SK-N-SH (cell line): ENCODE measurements at regions not wholly inside any gene's neighbourhood (a gene's known extent, or its start where the extent isn't known, plus 50 kb on each side); places are given as distances from the start of the nearest gene placed in this dataset.

Experiments used
- CTCF ChIA-PET: fragments of 300-600, 350-600 bp; formaldehyde crosslinking; extraction: SDS; loops from one replicate; lab custom pipeline; 2021; lab: Yijun Ruan, JAX
- POLR2A ChIA-PET: fragments of 350-600 bp; sonication (Branson Sonifier 250); formaldehyde crosslinking; extraction: SDS; loops from one replicate; lab custom pipeline; 2020; ENCODE audit warnings: antibody characterized with exemption, inconsistent platforms; lab: Yijun Ruan, JAX
- DNase-seq: peaks from one replicate; pipeline ENCODE4 v3.0.0; 2012
- H2AFZ ChIP-seq: fragments of 200-600 bp; sonication (generic); 2 replicates; pipeline ENCODE4 v1.8.1; 2016; ENCODE audit warnings: antibody characterized with exemption, mild to moderate bottlenecking, low read depth
- H3F3A ChIP-seq: fragments of 200-600 bp; sonication (generic); replicated peaks from 2 replicates; pipeline ENCODE3; 2016; ENCODE audit warnings: antibody characterized with exemption, mild to moderate bottlenecking; ENCODE audit not compliant: insufficient read depth
- H3K27ac ChIP-seq, 2 experiments: fragments of 200-500 bp in 1 of 2; fragments of 200-600 bp in 1 of 2; sonication (Bioruptor generic) in 1 of 2; sonication (generic), shearing (Covaris generic) in 1 of 2; 2 replicates each; pipeline versions ENCODE4 v1.5.1 to v1.6.1; 2014 to 2016; ENCODE audit warnings: low read depth in 2 of 2, inconsistent platforms in 1 of 2, low read length in 1 of 2, mild to moderate bottlenecking in 1 of 2, mixed read lengths in 1 of 2
- H3K27me3 ChIP-seq: fragments of 200-600 bp; sonication (generic), shearing (Covaris generic); 2 replicates; pipeline ENCODE4 v1.6.1; 2016; ENCODE audit warnings: mixed run types; ENCODE audit not compliant: insufficient read depth
- H3K36me3 ChIP-seq, 2 experiments: fragments of 200-500 bp in 1 of 2; fragments of 200-600 bp in 1 of 2; sonication (Bioruptor generic) in 1 of 2; sonication (generic) in 1 of 2; replicated peaks in 1 of 2; 2 replicates each; pipeline versions ENCODE3 to v1.5.1; 2014 to 2016; ENCODE audit warnings: low read length in 1 of 2, mild to moderate bottlenecking in 1 of 2; ENCODE audit not compliant: insufficient read depth in 2 of 2, control insufficient read depth in 1 of 2
- H3K4me1 ChIP-seq, 2 experiments: fragments of 200-500 bp in 1 of 2; fragments of 200-600 bp in 1 of 2; sonication (Bioruptor generic) in 1 of 2; sonication (generic), shearing (Covaris generic) in 1 of 2; 2 replicates each; pipeline versions ENCODE4 v1.5.1 to v1.6.1; 2014 to 2016; ENCODE audit warnings: low read depth in 1 of 2, low read length in 1 of 2, mixed run types in 1 of 2; ENCODE audit not compliant: insufficient read depth in 2 of 2, control insufficient read depth in 1 of 2
- H3K4me2 ChIP-seq: fragments of 200-600 bp; sonication (generic), shearing (Covaris generic); 2 replicates; pipeline ENCODE4 v1.6.1; 2017; ENCODE audit warnings: mixed run types
- H3K4me3 ChIP-seq, 2 experiments: fragments of 200-500 bp in 1 of 2; fragments of 200-600 bp in 1 of 2; sonication (Bioruptor generic) in 1 of 2; sonication (generic), shearing (Covaris generic) in 1 of 2; 2 replicates each; pipeline versions ENCODE4 v1.5.1 to v1.8.1; 2014 to 2016; ENCODE audit warnings: low read depth in 2 of 2, inconsistent platforms in 1 of 2, low read length in 1 of 2, mild to moderate bottlenecking in 1 of 2, mixed read lengths in 1 of 2, moderate library complexity in 1 of 2
- H3K79me2 ChIP-seq: fragments of 200-600 bp; sonication (generic); 2 replicates; pipeline ENCODE4 v1.8.1; 2017; ENCODE audit warnings: mild to moderate bottlenecking; ENCODE audit not compliant: insufficient read depth
- H3K9ac ChIP-seq: fragments of 200-600 bp; sonication (generic); 2 replicates; pipeline ENCODE4 v1.6.1; 2017; ENCODE audit warnings: mixed run types
- H3K9me2 ChIP-seq: fragments of 200-600 bp; sonication (generic); 2 replicates; pipeline ENCODE4 v1.6.1; 2017; ENCODE audit warnings: mixed run types
- H3K9me3 ChIP-seq: fragments of 200-600 bp; sonication (generic); 2 replicates; pipeline ENCODE4 v1.6.1; 2017; ENCODE audit warnings: mixed run types, mild to moderate bottlenecking, moderate library complexity
- H4K20me1 ChIP-seq: fragments of 200-600 bp; sonication (generic); 2 replicates; pipeline ENCODE4 v1.6.1; 2017; ENCODE audit warnings: mild to moderate bottlenecking, mixed run types; ENCODE audit not compliant: insufficient read depth
- CTCF ChIP-seq: fragments of 200-600 bp; sonication (generic); IDR thresholded peaks from 2 replicates; pipeline ENCODE4 v1.6.1; 2017; ENCODE audit warnings: antibody characterized with exemption, mild to moderate bottlenecking, moderate library complexity
- EZH2phosphoT487 ChIP-seq: fragments of 200-600 bp; sonication (generic); IDR thresholded peaks from 2 replicates; pipeline ENCODE4 v1.6.1; 2017; ENCODE audit warnings: low read depth, mixed run types, mild to moderate bottlenecking, antibody characterized with exemption, moderate library complexity, borderline replicate concordance
- FOSL2 ChIP-seq: IDR thresholded peaks from 2 replicates; pipeline ENCODE4 v1.4.0; 2012; ENCODE audit warnings: low read depth, mild to moderate bottlenecking, moderate library complexity, borderline replicate concordance
- FOXM1 ChIP-seq: IDR thresholded peaks from 2 replicates; pipeline ENCODE4 v1.4.0; 2012; ENCODE audit warnings: low read depth, mild to moderate bottlenecking
- GABPA ChIP-seq: IDR thresholded peaks from 2 replicates; pipeline ENCODE4 v1.4.0; 2012; ENCODE audit warnings: low read depth, mild to moderate bottlenecking
- JUND ChIP-seq: IDR thresholded peaks from 2 replicates; pipeline ENCODE4 v1.4.0; 2012
- PBX3 ChIP-seq: IDR thresholded peaks from 2 replicates; pipeline ENCODE4; 2012
- POLR2AphosphoS5 ChIP-seq: IDR thresholded peaks from 2 replicates; pipeline ENCODE4 v1.6.1; 2012; ENCODE audit warnings: low read depth, low read length
- RAD21 ChIP-seq: IDR thresholded peaks from 2 replicates; pipeline ENCODE4 v1.6.1; 2012; ENCODE audit warnings: mild to moderate bottlenecking, low read length
- SIN3A ChIP-seq: IDR thresholded peaks from 2 replicates; pipeline ENCODE4 v1.6.1; 2012; ENCODE audit warnings: low read depth, mild to moderate bottlenecking, low read length, moderate library complexity, borderline replicate concordance
- SMC3 ChIP-seq: IDR thresholded peaks from 2 replicates; pipeline ENCODE4 v1.6.1; 2012; ENCODE audit warnings: low read depth, low read length, improper control_type of control experiment
- TAF1 ChIP-seq: IDR thresholded peaks from 2 replicates; pipeline ENCODE4 v1.6.1; 2012; ENCODE audit warnings: low read depth, mild to moderate bottlenecking, low read length, moderate library complexity, borderline replicate concordance
- USF1 ChIP-seq: IDR thresholded peaks from 2 replicates; pipeline ENCODE4 v1.4.0; 2012; ENCODE audit warnings: low read depth, borderline replicate concordance
- ZBTB33 ChIP-seq: IDR thresholded peaks from 2 replicates; pipeline ENCODE4 v1.4.0; 2012; ENCODE audit warnings: low read depth, borderline replicate concordance
- WGBS: methylation state at CpG from one replicate; pipeline ENCODE4 v1.1.6; 2017; ENCODE audit warnings: low lambda C conversion rate; 5-methylcytosine and 5-hydroxymethylcytosine counted together
- TF ChIP-seq, protein P1 (sequence below): IDR thresholded peaks from 2 replicates; pipeline ENCODE4 v1.6.1; 2012; ENCODE audit warnings: mild to moderate bottlenecking, low read depth, low read length, moderate library complexity

GRCh38 chr11:119796363-119797060 lies 67.5 kb upstream of the NECTIN1 start:
- Histone ChIP-seq H3K4me3 (no peak overlapping the region), H3K27ac (peak overlapping the region in 1 of 2 experiments; percentile 51; a peak in 1 of 4 replicates), H3K36me3 (no peaks in the 10 kb centered on the region), H3K9me2 (no peaks in the 10 kb centered on the region), H2AFZ (no peak overlapping the region), H3K4me2 (no peak overlapping the region), H3K79me2 (no peaks in the 10 kb centered on the region), H4K20me1 (no peaks in the 10 kb centered on the region), H3K9me3 (no peaks in the 10 kb centered on the region), H3K4me1 (peaks cover 0 to 25% of the 10 kb centered on the region in 2 experiments; a peak in 1 of 4 replicates), H3K9ac (no peak overlapping the region), H3K27me3 (no peaks in the 10 kb centered on the region; the same call in 1 of the 2 replicates), H3F3A (no peaks in the 10 kb centered on the region)
- DNase-seq = no peak
- ChIA-PET CTCF (no interaction called here), POLR2A (no interaction called here)
- 37% methylated on average over 4 of the region's 8 CpGs for WGBS
- no peak for TF ChIP-seq ZBTB33
- TF ChIP-seq JUND = no peak
- TF ChIP-seq PBX3 = no peak
- TF ChIP-seq FOSL2 = no peak
- TF ChIP-seq SIN3A = no peak
- no peak for TF ChIP-seq GABPA
- no peak for TF ChIP-seq TAF1
- no peak for TF ChIP-seq SMC3
- TF ChIP-seq FOXM1 = no peak
- no peak for TF ChIP-seq CTCF
- no peak for TF ChIP-seq POLR2AphosphoS5
- no peak for TF ChIP-seq RAD21
- TF ChIP-seq, protein P1, sequence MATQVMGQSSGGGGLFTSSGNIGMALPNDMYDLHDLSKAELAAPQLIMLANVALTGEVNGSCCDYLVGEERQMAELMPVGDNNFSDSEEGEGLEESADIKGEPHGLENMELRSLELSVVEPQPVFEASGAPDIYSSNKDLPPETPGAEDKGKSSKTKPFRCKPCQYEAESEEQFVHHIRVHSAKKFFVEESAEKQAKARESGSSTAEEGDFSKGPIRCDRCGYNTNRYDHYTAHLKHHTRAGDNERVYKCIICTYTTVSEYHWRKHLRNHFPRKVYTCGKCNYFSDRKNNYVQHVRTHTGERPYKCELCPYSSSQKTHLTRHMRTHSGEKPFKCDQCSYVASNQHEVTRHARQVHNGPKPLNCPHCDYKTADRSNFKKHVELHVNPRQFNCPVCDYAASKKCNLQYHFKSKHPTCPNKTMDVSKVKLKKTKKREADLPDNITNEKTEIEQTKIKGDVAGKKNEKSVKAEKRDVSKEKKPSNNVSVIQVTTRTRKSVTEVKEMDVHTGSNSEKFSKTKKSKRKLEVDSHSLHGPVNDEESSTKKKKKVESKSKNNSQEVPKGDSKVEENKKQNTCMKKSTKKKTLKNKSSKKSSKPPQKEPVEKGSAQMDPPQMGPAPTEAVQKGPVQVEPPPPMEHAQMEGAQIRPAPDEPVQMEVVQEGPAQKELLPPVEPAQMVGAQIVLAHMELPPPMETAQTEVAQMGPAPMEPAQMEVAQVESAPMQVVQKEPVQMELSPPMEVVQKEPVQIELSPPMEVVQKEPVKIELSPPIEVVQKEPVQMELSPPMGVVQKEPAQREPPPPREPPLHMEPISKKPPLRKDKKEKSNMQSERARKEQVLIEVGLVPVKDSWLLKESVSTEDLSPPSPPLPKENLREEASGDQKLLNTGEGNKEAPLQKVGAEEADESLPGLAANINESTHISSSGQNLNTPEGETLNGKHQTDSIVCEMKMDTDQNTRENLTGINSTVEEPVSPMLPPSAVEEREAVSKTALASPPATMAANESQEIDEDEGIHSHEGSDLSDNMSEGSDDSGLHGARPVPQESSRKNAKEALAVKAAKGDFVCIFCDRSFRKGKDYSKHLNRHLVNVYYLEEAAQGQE = no peak
- no peak for TF ChIP-seq USF1
- no peak for TF ChIP-seq EZH2phosphoT487
